ENCODE measurements at regions not wholly inside any gene's neighbourhood (a gene's known extent, or its start where the extent isn't known, plus 50 kb on each side); places are given as distances from the start of the nearest gene placed in this dataset.

DNA sequence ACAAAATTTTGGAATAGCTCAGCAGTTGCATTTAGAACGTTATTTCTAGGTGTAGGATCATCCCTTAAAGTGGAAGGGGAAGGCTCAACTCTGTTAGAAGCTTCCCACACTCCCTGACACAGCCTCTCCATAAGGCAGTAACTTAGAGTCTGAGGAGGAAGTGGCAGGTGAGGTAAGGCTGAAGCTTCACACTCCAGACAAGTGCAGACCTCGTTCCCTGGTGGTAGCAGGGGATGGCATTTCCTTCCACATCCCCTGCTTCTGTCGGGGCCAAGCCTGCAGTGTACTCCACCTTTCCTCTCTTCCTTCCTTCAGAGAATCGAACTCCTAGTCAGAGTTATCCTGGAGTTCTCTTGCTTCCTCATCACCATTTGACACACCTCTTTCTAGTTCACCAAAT is 224.7 kb downstream of the CYRIA start:
- DNase-seq (ENCODE audit: low read depth), result no peak
- TF ChIP-seq, protein P1, sequence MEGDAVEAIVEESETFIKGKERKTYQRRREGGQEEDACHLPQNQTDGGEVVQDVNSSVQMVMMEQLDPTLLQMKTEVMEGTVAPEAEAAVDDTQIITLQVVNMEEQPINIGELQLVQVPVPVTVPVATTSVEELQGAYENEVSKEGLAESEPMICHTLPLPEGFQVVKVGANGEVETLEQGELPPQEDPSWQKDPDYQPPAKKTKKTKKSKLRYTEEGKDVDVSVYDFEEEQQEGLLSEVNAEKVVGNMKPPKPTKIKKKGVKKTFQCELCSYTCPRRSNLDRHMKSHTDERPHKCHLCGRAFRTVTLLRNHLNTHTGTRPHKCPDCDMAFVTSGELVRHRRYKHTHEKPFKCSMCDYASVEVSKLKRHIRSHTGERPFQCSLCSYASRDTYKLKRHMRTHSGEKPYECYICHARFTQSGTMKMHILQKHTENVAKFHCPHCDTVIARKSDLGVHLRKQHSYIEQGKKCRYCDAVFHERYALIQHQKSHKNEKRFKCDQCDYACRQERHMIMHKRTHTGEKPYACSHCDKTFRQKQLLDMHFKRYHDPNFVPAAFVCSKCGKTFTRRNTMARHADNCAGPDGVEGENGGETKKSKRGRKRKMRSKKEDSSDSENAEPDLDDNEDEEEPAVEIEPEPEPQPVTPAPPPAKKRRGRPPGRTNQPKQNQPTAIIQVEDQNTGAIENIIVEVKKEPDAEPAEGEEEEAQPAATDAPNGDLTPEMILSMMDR (IDR thresholded peaks at IDR 0.05; ENCODE audit: control insufficient read depth, extremely low read depth, insufficient read depth), result no peak
- H3K4me3 ChIP-seq (ENCODE audit: low read depth, low read length), result no peak overlapping the region

DNA sequence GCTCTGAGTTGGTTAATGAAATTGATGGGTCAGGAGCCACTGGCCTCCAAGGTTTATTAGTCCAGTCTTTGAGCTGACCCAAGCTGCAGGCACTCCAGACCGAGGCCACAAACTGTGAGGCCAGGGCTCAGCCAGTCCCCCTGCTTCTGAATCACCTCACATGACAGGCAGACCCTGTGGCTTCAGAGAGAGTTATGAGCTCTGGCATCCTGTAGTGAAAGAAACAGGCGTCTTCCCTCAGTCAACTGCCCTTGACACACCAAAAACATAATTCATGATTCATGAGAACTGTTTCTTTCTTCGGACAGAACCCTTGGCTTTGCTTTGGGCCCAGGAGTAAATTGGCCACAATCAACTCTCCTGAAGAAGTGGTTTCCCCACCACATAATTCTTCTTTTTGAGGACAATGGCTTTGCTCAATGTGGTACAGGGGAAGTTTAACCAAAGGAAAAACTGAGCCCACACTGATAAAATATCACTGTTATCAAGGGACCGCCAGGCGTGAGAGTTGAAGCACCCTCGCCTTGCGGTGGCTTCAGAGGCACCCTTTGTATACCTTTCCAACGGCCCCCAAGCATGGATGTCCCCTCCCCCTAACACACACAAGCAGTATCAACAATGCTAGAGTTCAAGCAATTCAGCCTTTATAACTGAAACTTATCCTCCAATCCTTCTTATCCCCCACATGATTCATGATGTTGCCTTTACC is 226.9 kb downstream of the CYRIA start:
- DNase-seq (ENCODE audit: low read depth), result no peak
- TF ChIP-seq, protein P1 (IDR thresholded peaks at IDR 0.05; ENCODE audit: control insufficient read depth, extremely low read depth, insufficient read depth), result no peak
- H3K4me3 ChIP-seq (ENCODE audit: low read depth, low read length), result no peak overlapping the region

DNA sequence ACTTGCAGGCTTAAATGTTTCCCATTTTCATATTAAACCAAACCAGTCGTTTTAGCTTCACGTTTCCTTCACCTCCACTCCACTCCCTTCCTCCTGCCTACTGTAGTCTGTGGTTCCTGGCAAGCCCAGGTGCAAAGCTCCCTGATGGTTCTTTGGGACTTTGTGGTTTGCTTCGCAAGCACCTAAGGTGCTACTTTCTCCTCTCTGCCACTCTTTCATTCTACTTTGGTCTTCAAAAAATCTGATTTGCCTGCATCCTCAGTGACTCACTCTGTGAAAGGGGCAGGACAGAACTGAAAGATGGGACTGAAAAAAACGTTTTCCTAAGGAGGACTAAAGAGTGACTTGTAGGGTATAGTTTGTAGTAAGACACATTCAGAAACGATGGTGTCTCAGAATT is 228.4 kb downstream of the CYRIA start:
- no peak for DNase-seq (ENCODE audit: low read depth)
- TF ChIP-seq, protein P1 (IDR thresholded peaks at IDR 0.05; ENCODE audit: control insufficient read depth, extremely low read depth, insufficient read depth), result no peak

DNA sequence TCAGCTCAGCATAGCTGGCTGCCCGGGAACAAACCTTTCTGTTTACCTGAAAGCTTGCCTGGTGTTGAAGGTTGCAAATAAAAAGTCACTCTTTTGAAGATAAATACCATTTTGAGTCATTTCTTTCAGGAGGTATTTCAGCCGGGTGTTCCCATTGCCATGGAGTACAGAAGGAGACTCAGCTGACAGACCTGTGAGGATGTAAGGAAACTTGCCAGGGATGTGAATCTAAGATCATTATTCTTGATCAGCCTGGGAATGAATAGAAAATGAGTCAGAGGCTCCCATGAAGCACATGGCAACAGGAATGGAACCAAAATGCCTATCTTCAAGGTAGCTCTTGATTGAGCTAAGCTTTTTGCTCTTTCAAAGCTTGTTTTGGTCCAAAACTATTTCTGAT is 231.2 kb downstream of the CYRIA start:
- TF ChIP-seq, protein P1 (IDR thresholded peaks at IDR 0.05; ENCODE audit: control insufficient read depth, extremely low read depth, insufficient read depth), result no peak
- H3K4me3 ChIP-seq (ENCODE audit: low read depth, low read length), result no peak overlapping the region
- no peak for DNase-seq (ENCODE audit: low read depth)

More for the DNA sequence above, 228.4 kb downstream of the CYRIA start:
- no peak overlapping the region for H3K4me3 ChIP-seq (ENCODE audit: low read depth, low read length)

DNA sequence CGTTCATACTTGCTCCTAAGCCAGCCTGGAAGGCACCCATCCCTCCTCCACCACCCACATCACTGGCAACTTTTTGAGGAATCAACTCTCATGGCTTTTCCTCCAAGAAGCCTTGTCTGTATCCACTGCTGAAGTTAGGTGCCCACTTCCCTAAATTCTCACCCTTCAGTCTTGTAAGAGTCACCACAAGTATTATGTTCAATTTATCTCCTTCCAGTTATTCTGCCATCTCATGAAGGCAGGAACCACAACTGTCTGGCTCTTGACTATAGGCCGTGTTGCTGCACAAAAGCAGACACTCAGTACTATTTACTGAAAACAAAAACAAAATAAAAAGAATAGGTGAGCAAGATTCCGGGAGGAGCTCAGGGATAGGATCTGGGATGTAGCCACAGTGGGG is 234.8 kb downstream of the CYRIA start:
- DNase-seq (ENCODE audit: low read depth), result no peak
- H3K4me3 ChIP-seq (ENCODE audit: low read depth, low read length), result no peak overlapping the region
- TF ChIP-seq, protein P1 (IDR thresholded peaks at IDR 0.05; ENCODE audit: control insufficient read depth, extremely low read depth, insufficient read depth), result no peak

DNA sequence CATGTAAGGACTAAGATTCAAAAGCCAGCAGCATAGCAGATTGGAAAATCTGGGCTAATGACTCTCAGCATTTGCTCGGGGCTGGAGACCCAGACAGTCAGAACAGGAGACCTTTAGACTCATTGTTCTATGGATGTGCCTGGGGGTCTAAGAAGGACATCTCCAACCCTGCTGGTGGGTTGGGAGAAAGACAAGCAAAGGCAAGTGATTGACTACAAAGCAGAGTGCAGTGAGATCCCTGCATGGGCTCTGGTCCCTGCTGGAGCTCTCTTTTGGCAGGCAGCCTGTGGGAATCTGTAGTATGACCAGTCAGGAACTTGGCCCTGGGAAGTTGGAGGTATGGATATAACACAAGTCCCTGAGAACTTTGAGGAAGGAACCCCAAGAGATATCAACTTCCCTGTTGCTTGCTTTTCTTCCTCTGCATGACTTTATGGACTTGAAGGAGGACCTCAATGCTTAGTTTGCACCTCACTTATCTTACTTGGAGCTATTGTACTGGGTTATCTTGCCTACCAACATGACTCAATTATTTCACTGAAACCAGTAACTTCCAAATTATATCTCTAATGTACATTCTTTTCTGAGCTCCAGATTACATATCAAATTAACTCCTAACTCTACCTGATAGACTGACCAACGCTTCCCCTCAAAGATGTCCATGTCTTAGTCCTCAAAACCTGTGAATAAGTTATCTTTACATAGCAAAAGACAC is 236.0 kb downstream of the CYRIA start:
- no peak for DNase-seq (ENCODE audit: low read depth)
- TF ChIP-seq, protein P1 (IDR thresholded peaks at IDR 0.05; ENCODE audit: control insufficient read depth, extremely low read depth, insufficient read depth), result no peak
- no peak overlapping the region for H3K4me3 ChIP-seq (ENCODE audit: low read depth, low read length)

Measured in LNCaP clone FGC (cell line).